ENCODE measurements at regions not wholly inside any gene's neighbourhood (a gene's known extent, or its start where the extent isn't known, plus 50 kb on each side); places are given as distances from the start of the nearest gene placed in this dataset.

DNA sequence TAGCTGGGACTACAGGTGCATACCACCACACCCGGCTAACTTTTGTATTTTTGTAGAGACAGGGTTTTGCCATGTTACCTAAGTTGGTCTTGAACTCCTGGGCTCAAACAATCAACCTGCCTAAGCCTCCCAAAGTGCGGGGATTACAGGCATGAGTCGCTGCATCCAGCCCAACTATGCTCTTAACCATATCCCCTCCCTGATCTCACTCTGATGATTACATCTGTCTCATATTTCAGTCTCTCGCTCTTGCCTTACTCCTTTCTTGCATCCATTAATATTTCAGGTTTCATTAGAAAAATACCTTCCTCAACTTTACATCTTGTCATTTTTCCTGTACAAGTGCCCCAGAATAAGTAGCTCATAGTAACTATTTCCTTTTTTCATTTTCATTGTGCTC is 61.0 kb upstream of the BASP1 start:
- TF ChIP-seq YY1 (IDR thresholded peaks at IDR 0.05; ENCODE audit: insufficient read depth, insufficient read length), result no peak
- TF ChIP-seq ZNF274 (IDR thresholded peaks at IDR 0.05; ENCODE audit: low read depth, low read length), result no peak
- TF ChIP-seq SUZ12 (IDR thresholded peaks at IDR 0.05; ENCODE audit: extremely low read depth, insufficient read depth, insufficient read length), result no peak
